Duodenal mucosa (tissue), 2 donors: ENCODE measurements at regions not wholly inside any gene's neighbourhood (a gene's known extent, or its start where the extent isn't known, plus 50 kb on each side); places are given as distances from the start of the nearest gene placed in this dataset.

ENCODE experiments used
- H3K27ac ChIP-seq: one replicate; pipeline ENCODE4 v1.7.0; 2013; ENCODE audit warnings: low read depth, low read length
- H3K27me3 ChIP-seq, 2 donors: one replicate each; pipeline ENCODE4 v1.7.0; 2013; ENCODE audit warnings: low read length in 2 of 2, control low read depth in 1 of 2; ENCODE audit not compliant: insufficient read depth in 2 of 2, control insufficient read depth in 1 of 2
- H3K36me3 ChIP-seq, 2 donors: one replicate each; pipeline ENCODE4 v1.7.0; 2013; ENCODE audit warnings: low read length in 2 of 2, control low read depth in 1 of 2; ENCODE audit not compliant: insufficient read depth in 2 of 2, control insufficient read depth in 1 of 2
- H3K4me1 ChIP-seq, 2 donors: one replicate each; pipeline ENCODE4 v1.7.0; 2013; ENCODE audit warnings: low read length in 2 of 2, control low read depth in 1 of 2; ENCODE audit not compliant: insufficient read depth in 2 of 2, control insufficient read depth in 1 of 2
- H3K4me3 ChIP-seq, 2 donors: one replicate each; pipeline ENCODE4 v1.7.0; 2013; ENCODE audit warnings: low read length in 2 of 2, low read depth in 1 of 2
- H3K9ac ChIP-seq, 2 donors: one replicate each; pipeline ENCODE4 v1.7.0; 2013; ENCODE audit warnings: low read length in 2 of 2, low read depth in 1 of 2
- H3K9me3 ChIP-seq, 2 donors: one replicate each; pipeline ENCODE4 v1.7.0; 2013; ENCODE audit warnings: low read length in 2 of 2, control low read depth in 1 of 2; ENCODE audit not compliant: control insufficient read depth in 1 of 2

DNA sequence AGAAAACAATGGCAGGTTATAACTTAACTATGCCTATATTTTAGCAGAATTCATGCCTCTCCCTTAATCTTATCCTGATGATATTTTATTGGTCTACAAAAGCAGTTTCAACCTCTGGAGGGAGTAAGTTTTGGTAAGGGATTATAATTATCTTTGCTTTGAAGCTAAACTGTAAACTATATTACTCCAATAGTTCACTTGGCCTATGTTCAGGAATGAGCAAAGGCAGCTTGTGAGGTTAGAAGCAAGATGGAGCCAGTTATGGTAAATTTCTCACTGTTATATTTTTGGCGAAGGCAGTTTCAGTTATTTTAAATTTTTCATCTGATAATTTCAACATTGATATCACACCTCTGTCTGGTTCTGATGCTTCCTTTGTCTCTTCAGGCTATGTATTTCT, 192.5 kb upstream of the RGPD4 start:
- H3K27me3 ChIP-seq, result no peaks in the 10 kb centered on the region
- no peak overlapping the region for H3K4me3 ChIP-seq
- H3K9ac ChIP-seq, result no peak overlapping the region
- no peaks in the 10 kb centered on the region for H3K36me3 ChIP-seq
- peaks cover 0 to 6% of the 10 kb centered on the region in 2 donors for H3K9me3 ChIP-seq
- H3K27ac ChIP-seq, result no peak overlapping the region
- no peaks in the 10 kb centered on the region for H3K4me1 ChIP-seq

DNA sequence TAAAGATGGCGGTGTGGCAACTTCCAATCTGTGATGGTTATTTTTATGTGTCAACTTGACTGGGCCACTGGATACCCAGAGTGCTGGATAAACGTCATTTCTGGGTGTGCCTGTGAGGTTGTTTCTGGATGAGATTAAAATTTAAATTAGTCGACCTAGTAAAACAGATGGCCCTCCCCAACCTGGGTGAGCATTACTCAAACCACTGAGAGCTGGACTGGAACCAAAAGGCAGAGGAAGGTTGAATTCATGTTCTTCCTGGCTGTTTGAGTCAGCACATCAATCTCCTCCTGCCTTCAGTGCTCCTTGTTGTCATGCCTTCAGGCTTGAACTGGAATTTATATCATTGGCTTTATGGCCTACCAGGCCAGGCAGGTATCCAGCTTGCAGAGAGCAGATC, 190.8 kb upstream of the RGPD4 start:
- no peak overlapping the region for H3K4me3 ChIP-seq
- H3K4me1 ChIP-seq, result no peaks in the 10 kb centered on the region
- H3K9me3 ChIP-seq, result peaks cover 0 to 6% of the 10 kb centered on the region in 2 donors
- no peak overlapping the region for H3K9ac ChIP-seq
- no peaks in the 10 kb centered on the region for H3K36me3 ChIP-seq
- no peak overlapping the region for H3K27ac ChIP-seq
- no peaks in the 10 kb centered on the region for H3K27me3 ChIP-seq

DNA sequence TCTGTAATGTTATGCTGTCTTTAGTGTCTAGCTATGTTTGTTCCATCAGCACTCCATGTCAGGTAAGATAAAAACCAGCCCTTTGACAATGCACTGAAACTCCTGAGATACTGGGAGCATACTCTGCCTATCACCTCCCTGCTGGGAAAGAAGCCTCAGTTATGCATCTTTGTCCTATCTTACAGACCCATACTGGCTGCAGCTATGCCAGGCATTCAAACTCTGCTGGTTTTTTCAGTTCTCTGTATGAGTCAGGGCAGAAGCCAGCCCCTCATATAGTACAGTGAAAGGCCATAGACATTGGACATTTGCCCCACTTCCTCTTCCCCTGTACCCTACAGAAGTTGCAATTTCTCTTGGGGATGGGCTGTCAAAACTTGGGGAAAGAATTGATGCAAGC, 181.1 kb upstream of the RGPD4 start:
- Histone ChIP-seq H3K4me3 (no peak overlapping the region), H3K4me1 (no peaks in the 10 kb centered on the region), H3K9ac (no peak overlapping the region), H3K36me3 (no peaks in the 10 kb centered on the region), H3K27me3 (no peaks in the 10 kb centered on the region), H3K9me3 (peaks cover 20 to 22% of the 10 kb centered on the region in 2 donors), H3K27ac (no peak overlapping the region)

DNA sequence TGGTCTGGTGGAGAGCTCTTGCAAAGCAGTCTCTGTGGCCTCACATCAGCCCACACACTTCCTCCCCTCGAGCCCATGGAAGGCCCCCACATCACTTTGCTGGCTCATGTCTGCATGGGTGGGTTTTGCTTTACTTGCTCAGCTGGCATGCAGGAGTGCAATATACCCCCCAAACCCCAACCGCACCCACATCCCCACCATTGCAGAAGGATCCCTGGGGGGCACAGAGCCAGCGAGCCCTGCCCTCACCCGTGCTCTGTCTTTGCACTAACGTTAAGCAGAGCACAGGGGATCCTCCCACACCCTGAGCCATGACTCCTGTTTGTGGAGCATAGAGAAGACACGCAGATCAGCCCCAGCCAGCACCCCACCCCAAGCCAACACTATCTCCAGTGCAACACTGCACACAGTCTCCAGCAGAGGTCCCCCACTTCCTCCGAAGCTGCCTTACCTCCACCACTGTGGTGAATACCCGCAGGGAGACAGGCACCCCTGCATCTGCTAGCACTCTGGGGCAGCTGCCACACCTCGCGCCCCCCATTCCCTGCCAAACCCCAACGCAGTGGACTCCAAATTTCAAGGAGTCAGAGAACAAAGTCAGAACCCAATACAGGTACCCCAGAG, 177.8 kb upstream of the RGPD4 start:
- H3K4me3 ChIP-seq, result no peak overlapping the region
- H3K9me3 ChIP-seq, result peaks cover 15 to 16% of the 10 kb centered on the region in 2 donors
- H3K27ac ChIP-seq, result no peak overlapping the region
- H3K4me1 ChIP-seq, result no peaks in the 10 kb centered on the region
- no peaks in the 10 kb centered on the region for H3K27me3 ChIP-seq
- no peaks in the 10 kb centered on the region for H3K36me3 ChIP-seq
- no peak overlapping the region for H3K9ac ChIP-seq

DNA sequence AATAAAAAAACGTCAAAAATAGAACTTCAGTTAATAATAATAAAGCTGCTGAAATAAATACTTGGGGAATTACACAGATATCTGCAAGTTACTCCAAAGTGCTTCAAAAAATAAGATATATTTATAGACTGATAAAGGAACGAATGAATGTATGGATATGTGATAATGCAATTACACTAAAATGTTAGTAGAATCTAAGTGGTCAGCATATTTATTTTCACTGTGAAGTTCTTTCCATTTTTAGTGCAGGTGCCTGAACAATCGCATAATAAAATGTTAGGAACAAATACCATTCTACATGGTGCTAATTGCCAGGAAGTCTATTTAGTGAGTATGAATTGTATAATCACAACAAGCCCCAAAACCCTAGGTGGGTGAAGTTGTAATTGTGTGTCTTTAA, 169.6 kb upstream of the RGPD4 start:
- no peak overlapping the region for H3K9ac ChIP-seq
- H3K36me3 ChIP-seq, result no peaks in the 10 kb centered on the region
- no peaks in the 10 kb centered on the region for H3K9me3 ChIP-seq

DNA sequence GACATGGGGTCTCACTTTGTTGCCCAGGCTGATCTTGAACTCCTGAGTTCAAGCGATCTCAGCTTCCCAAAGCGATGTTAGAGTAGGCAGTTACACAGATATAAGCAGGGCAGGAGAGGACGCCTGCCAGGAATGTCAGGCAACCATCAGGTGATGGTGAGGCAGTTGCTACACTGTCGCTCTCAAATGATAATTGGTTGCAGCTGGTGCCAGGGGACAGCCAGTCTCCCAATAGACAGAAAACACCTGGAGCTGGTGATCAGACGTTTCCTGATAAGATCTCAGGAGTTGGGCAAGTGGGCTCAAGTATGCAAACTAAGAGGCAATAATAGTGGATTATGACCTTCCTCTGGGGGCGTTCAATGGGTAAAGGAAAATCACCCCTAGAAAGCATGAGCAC, 163.1 kb upstream of the RGPD4 start:
- H3K9me3 ChIP-seq, result no peaks in the 10 kb centered on the region
- H3K9ac ChIP-seq, result no peak overlapping the region
- no peaks in the 10 kb centered on the region for H3K27me3 ChIP-seq
- H3K36me3 ChIP-seq, result no peaks in the 10 kb centered on the region
- H3K27ac ChIP-seq, result no peak overlapping the region
- H3K4me3 ChIP-seq, result no peak overlapping the region
- H3K4me1 ChIP-seq, result no peaks in the 10 kb centered on the region

More for the DNA sequence above, 169.6 kb upstream of the RGPD4 start:
- Histone ChIP-seq H3K4me1 (no peaks in the 10 kb centered on the region), H3K4me3 (no peak overlapping the region), H3K27ac (no peak overlapping the region), H3K27me3 (no peaks in the 10 kb centered on the region)

DNA sequence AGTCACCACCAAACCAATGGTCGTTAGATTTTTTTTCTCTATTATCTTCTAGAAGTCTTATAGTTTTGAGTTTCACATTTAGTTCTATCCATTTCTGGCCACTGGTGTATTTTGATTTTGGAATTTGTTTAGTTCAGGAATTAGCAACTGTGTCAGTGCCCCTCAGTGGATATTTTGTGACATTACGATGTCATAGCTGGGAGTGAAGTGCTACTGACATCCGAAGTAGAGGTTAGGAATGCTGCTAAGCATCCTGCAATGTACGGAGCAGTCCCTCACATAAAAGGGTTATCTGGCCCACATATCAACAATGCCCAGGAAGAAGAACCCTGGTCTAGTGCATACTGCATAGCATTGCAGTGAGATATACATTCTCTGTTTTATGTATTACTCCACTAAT, 157.4 kb upstream of the RGPD4 start:
- Histone ChIP-seq H3K27me3 (no peaks in the 10 kb centered on the region), H3K27ac (no peak overlapping the region), H3K9ac (no peak overlapping the region), H3K4me1 (no peaks in the 10 kb centered on the region), H3K36me3 (no peaks in the 10 kb centered on the region), H3K4me3 (no peak overlapping the region), H3K9me3 (peaks cover 0 to 3% of the 10 kb centered on the region in 2 donors)

DNA sequence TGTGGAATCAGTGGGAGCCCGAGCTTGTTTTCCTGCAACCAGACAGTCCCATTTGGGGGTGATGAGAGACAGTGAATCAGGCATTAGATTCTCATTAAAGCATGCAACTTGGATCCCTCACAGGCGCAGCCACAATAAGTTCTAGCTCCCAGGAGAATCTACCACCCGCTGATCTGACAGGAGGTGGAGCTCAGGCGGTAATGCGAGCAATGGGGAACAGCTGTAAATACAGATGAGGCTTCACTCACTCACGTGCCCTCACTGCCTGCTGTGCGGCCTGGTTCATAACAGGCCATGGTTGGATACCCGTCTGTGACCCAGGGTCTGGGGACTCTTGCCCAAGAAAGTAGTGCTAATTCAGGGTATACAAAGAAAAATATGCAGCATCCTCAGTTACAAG, 144.8 kb upstream of the RGPD4 start:
- H3K27me3 ChIP-seq, result no peaks in the 10 kb centered on the region

DNA sequence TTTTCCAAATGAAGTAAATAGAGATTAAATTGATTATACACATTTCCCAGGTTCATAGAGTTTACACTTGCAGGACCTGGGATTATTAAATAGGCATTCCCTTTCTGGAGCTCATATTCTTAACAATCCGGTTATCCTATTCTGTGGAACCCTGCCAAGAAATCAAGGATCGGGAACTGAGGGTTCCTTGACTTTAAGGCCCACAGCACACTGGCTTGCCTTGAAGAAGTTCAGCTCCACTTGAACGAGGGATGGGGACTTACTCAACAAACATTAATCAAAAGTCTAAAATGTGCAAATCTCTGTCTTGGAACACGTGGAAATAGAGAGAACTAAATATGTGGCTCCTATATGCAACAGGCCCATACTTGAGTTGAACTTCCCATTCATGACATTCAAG, 142.3 kb upstream of the RGPD4 start:
- Histone ChIP-seq H3K27ac (no peak overlapping the region), H3K36me3 (no peaks in the 10 kb centered on the region), H3K4me1 (no peaks in the 10 kb centered on the region), H3K9me3 (no peaks in the 10 kb centered on the region), H3K27me3 (no peaks in the 10 kb centered on the region), H3K9ac (no peak overlapping the region), H3K4me3 (no peak overlapping the region)

More for the DNA sequence above, 144.8 kb upstream of the RGPD4 start:
- Histone ChIP-seq H3K4me1 (no peaks in the 10 kb centered on the region), H3K9me3 (no peaks in the 10 kb centered on the region), H3K36me3 (no peaks in the 10 kb centered on the region), H3K4me3 (no peak overlapping the region), H3K27ac (no peak overlapping the region), H3K9ac (no peak overlapping the region)

DNA sequence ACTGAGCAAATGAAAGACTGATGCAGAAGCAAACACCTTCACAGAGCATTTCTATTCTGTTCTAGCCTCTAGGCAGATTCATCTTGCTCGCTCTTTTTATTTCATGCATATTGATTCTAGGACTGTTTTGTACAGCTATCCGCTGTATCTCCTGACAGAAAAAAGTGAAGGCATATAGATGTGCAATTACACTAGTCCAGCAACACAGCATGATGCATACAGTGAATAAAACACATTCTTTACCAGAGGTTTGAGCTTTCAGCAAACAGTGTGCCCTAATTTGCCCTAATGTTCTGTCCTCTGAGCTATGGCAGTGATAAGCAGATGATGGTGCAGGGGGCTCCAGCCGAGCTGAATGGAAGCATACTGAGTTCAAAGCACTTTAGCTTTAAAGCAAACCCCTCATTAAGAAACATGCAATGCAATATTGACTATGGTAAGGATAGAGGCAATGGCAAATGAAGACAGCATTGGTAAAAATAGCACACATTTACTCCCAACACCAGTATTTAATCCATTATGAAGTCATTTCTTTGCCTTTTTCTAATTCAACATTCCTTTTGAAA, 141.2 kb upstream of the RGPD4 start:
- no peaks in the 10 kb centered on the region for H3K9me3 ChIP-seq
- H3K36me3 ChIP-seq, result no peaks in the 10 kb centered on the region
- H3K27me3 ChIP-seq, result no peaks in the 10 kb centered on the region
- H3K27ac ChIP-seq, result no peak overlapping the region
- H3K4me1 ChIP-seq, result no peaks in the 10 kb centered on the region
- H3K4me3 ChIP-seq, result no peak overlapping the region
- no peak overlapping the region for H3K9ac ChIP-seq
